NOMO-1 treated with dmso at 0.1 percent for 144 hours (cell line): ENCODE measurements at regions not wholly inside any gene's neighbourhood (a gene's known extent, or its start where the extent isn't known, plus 50 kb on each side); places are given as distances from the start of the nearest gene placed in this dataset.

Source experiments
- DNase-seq: peaks from one replicate; lab custom pipeline; 2025; ENCODE audit not compliant: unreplicated experiment; lab: John Stamatoyannopoulos, UW

DNA sequence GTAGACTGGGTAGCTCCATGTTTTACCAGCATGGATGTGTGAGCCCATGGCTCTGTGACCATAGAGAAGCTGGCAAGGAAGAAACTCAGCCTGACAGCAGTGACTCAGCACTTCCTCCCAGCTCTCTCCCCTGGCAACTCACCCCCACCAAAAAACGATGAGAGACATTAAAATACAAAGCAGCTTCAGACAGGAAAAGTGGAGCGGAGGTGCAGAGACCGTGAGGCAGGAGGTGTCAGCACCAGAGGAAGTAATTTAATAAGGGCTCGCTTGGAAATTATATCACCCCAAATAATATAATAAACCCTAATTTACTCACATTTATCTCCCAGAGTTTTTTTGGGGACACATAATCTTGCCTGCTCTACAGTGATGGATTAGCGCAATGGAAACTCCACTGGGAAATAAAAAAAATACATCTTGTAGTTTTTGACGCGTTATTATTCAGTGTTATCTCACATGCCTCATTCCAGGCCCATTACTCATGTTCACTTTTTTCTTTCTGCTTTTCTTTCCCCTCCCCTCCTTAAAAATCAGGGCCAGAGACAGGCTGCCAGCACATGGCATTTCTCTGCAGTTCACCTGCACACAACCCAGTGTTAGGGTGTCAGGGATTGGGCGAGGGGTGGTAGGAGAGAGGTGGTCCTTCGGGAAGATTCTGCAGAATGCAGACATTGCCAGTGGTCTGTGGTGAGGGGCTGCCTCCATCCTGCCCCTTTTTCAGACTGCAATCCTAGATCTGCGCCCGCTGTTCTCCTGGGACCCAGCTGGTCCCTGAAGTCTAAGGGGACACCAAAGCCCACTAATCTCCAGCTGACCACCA is 170.8 kb downstream of the BUD13 start:
- no peak for DNase-seq

DNA sequence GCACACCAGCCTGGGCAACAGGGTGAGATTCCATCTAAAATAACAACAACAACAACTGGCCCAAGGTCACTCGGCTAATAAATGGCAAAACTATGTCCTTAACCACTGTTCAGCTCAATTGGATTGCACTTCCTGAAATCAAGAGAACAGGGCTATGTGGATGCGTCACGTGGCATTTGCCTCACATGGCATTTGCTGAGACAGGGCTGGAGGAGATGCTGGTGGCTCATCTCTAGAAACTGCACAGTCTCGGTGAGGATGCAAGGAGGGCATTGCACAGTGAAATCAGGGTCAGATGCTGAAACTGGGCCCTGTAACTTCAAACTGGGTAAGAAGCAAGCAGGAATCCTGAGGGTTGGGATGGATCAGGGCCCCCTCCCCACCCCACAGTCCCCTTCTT is 171.9 kb downstream of the BUD13 start:
- no peak for DNase-seq

DNA sequence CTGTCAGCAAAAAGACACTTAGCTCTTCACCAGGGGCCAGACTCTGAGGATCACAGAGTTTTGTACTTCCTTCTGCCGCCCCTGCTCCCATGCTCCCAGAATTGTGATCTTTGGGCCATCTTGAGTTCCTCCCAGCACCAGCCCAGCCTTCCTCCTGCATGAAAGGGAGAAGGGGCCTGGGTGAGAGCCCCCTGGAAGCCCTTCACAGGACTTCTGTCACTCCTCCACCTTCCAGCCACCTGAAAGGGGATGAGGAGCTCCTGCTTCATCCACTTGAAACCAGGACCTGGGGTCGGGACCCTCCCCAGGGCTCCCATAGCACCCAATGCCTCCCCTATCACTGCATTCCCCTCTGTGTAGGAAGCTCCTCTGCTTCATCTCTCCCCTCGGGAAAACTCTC is 174.2 kb downstream of the BUD13 start:
- DNase-seq, result no peak

DNA sequence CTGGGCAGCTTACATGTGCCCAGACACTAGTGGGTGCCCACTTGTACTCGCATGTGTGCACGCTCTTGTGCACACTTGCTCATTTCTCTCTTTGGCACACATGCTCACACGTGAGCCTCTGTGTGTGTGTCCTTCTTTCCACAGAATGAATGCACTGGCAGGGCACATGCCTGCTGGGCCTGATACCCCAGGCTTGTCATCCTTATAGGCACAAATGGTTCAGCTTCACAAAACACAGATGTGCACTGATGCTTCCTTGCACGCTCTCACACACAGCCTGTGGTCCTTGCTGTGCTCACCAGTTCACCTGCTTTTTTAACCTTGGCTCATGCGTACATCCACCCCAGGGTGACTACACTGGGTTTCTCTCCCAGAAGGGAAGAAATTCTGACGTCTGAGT is 174.8 kb downstream of the BUD13 start:
- no peak for DNase-seq

DNA sequence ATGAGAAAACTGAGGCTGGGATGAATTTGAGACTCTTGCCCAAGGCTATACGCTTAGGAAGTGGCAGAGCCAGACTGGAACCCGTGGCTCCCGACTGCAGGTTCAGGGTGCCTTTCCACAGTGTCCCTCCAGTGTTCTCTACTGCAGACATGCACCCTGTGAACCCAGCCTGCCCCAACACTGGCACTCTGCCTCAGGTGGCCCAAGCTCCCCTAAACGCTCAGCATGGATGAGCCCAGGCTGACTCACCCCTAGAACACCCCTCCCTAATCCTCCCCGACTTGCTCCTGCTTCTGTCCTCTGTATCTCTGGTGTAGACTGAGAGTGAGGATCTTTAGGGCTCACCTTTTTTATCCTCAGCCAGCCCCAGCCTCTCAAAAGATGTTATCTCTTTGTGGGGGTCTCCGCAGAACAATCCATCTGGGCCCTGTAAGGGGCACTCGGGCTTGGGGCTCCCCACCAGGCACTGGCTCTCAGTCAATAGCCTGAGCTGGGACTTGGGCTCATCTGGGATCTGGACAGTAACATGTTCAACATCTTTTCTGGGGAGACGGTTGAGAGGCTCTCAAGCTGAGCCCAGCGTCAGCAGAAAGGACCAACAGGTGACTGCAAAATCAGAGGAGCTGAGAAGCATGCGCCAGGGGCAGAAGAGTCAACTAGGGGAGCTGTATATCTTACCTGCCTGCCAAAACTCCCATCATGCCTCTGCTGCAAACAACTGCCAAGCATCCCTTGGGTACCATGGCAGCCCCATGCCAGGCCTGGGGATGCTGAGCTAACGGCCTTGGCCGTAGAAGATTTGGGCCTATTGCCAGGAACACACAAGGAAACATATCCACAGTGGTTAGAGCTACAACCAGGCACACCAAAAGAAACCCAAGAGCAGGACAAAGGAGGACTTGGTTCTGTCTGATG is 176.2 kb downstream of the BUD13 start:
- DNase-seq, result no peak

DNA sequence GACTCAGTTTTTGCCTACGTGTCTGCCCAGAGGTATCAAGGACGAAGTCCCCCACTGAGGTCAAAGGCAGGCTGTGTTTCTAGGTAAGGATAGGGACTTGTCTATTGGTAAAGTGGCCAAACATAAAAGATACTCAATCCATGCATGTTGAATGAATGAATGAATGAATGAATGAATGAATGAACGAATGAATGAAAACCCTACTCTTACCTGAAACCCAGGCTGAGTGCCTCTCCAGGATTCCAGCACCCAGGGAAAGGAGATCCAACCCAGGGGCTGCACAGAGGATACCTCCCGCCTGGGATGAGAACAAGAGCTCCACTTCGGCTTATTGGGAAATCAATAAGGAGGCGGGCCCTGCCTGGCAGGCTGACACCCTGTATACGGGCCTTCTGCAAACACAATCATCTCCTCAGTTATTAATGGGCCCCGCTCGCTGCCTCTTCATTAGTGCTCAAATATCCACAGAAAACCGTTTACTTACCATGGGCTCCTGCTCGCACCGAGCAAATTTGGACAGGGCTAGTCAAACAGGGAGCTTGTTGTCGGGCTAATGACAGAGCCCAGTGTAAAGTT is 177.4 kb downstream of the BUD13 start:
- no peak for DNase-seq

DNA sequence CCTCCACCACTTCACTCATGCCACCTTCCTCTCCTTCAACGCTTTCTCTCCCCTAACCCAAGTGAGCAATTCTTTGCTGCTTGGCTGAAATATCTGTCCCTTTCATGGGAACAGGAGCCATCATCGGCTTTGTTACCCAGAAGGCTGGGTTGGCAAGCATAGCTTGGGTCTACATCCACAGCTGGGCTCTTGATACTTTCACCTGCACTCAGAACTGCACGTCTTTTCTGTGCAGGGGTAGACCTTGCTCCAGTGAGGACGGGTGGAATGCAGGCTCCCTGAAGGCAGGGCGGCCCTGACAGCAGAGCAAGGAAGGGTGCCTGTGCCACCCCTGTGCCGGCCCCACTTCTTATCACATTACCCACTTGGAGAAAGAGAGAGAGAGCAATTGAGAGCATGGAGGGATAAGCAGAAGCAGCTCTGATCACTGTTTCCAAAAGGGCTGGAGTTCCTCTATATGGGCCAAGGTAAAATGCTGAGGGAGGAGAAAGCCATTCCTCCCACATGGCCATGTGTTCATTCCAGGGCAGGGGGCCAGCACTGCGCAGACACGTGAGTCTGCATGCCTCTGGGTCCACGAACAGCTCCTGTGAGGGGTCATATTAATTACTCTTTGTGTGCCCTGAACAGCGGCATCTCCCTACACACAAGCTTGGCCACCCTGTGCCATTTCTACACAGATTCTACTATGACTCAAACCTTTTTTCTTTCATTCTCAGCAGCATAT is 181.8 kb downstream of the BUD13 start:
- no peak for DNase-seq

DNA sequence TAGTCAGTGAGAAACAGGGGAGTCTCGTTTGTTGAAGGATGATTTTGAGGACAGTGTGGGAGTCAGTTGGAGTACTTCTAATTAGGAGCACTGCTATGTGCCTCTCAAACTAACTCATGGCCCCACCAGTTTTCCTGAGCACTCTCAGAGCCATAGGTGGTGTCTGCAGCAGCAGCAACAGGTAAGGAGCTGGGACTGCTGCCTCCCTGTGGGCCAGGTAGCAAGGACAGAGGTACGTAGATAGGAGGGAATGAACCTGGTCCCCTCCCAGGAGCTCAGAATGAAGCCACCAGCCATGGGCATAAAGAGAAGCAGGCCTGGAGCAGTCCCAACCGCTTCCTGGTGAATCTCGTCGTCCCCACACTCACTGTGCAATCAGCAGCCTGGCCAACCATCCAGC is 183.4 kb downstream of the BUD13 start:
- no peak for DNase-seq

DNA sequence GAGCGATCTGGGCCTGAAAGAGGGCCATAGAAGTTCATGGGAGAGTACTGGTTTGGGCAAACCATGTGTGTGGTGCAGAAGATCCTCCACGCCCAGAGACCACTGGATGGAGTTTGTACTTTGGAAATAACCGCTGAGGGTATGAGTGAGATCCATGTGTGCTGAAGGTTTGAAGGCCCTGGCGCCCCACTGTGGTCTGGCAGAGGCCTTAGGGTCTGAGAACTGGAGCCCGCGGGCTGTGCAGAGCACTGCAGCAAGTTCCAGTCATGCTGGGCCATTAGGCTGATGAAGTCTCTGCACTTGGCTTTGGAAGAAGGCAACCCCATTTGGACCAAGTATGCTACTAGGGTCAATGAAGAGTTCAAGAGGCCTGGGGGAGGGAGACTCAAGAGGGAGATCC is 186.4 kb downstream of the BUD13 start:
- no peak for DNase-seq

DNA sequence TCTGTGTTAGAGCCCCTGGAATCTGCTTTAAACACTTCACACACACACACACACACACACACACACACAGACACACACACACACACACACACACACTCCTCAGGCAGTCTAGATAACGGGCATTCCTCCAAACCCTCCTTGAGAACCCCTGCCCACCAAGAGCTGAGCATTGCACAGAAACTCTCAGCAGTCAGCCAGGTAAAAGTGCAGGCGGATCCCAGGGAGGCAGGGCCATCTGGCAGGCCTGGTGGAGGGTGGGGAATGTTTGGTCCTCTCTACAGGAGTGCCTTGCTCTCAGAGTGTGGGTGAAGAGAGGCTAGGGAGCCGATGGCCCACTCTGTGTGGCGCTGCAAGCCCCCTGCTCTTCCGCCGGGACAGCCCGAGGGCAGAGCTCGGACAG is 190.2 kb downstream of the BUD13 start:
- DNase-seq, result no peak

DNA sequence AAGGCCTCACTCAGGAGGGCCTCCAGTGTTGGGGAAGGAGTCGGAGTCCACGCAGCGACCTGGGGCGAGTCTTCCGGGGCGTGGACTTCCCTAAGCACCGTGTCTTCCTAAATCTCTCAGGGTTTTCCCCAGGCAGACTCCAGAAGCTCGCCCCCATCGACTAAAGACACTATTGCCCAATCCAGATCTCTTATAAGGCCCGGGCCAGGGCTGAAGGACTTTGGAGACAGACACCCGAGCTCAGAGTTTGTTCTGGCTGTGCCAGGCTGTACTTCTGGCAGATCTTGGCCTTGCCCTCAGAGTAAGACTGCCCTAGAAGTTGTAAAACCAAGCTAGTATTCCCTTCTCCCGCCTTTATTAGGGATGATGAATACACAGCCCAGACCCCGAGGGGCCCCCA is 191.4 kb downstream of the BUD13 start:
- no peak for DNase-seq

DNA sequence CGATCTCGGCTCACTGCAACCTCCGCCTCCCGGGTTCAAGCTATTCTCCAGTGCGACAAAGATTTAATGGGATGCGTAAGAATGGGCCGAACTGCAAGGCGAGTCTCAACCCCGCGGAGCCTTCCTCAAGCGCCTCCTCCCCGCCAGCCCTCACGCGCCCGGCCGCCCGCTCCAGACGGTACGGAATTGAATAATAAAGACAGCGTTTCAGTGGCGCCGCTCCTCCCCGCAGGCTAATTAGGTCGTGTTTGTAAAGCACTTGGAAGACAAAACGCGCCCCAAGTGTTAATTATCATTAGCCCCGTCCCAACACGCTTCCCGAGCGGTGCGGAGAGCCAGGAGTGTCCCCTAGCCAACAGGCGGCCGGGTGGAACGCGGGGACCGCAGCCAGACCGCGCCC is 192.0 kb downstream of the BUD13 start:
- DNase-seq, result no peak

DNA sequence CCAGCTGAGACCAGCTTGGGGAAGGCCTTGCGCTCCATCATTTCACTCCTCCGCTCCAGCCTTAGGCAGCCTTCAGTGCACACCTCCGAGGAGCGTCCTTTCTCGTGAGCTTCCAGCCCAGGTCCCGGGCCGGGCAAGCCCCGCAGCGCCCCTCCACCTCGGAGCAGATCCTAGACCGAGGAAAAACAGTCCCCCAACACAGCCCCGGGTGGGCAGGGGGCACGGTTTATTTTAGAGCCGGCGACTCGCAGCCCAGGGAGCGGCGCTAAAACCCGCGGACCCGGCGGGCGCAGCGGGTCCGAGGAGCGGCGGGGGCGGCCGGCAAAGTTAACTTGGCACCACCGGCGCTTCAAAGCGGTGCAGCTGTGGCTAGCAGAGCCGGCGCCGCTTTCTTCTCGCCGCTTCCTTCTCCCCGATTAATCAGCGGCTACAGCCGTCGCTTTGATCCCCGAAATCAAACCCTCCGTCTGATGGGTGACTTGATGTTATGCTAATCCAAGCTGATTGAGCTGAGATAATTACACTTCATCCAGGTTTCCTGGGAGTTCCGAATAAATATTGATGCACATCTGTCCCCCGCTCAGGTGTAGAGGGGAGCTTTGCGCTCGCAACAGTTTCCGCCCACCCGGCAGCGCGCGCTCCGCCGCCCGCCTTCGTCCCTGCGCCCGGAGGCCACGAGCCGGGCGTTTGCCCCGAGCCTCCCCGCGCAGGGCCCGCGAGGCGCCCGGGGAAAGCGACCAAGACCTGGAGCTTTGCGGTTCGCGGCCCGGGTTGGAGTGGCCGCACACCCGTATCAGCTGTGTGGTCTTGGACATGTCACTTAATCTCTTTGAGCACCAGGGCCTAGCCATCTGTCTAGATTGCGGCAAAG is 192.7 kb downstream of the BUD13 start:
- DNase-seq, result no peak

DNA sequence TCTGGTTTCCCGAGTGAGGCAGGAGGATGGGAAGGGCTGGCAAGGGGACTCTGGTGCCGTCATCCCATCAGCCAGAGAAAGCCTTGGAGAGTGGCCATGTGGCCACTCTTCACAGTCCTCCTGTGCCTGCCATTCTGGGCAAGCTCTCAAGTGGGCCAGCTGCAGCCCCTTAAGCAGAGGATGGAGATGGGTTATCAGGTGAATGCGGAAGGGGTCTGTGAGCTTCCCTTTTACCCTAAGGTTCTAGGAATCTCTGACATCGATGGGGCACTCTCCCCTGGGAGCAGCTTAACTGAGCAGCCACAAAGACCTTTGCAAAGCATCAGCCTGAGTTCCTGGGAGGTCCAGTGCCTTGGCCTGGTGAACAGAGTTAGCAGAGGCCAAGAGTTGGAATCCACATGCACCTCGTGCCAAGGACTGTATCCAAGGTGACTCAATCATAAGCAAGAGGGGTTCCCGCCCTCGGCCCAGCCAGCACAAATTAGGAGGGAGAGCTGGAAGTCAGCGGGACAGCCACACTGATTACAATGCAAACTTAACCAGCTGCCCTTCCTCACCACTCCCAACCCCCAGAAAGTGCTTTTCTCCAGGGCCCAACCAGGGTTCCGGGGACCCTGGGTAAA is 193.6 kb downstream of the BUD13 start:
- no peak for DNase-seq

DNA sequence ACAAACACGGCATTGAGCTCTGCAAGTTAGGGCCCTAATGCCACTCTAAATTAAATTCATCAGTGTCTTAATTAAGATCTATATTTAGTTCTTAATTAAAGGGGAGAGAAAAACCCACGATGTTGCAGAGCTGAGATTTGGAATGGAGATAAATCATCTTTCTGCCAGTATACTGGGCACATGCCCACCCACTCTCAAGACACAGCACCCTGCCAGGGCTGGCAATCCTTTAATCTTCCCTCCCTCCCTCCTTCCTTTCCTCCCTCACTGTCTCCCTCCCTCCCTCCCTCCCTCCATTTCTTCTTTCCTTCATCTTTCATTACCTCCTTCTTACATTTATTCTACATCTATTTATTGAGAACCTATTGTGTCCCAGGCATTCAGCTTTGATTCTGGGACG is 194.8 kb downstream of the BUD13 start:
- no peak for DNase-seq

DNA sequence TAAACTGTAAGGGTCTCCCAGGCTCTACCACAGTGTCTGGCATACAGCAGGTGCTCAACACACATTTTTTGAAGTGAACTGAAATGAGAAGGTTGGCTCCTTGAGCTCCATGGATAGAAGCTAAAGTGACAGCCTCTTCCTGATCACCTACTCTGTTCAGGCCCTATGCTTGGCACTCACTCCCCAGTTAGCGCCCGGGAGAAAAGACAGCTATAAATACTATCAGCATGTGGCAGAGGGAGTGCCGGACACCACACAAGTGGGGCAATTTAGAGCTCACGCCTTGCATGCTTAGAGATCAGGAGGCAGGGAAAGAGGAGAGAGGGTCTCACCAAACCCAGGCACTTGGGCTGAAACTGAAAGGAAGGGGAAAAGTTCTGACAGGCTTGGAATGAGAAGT is 195.5 kb downstream of the BUD13 start:
- DNase-seq, result no peak

DNA sequence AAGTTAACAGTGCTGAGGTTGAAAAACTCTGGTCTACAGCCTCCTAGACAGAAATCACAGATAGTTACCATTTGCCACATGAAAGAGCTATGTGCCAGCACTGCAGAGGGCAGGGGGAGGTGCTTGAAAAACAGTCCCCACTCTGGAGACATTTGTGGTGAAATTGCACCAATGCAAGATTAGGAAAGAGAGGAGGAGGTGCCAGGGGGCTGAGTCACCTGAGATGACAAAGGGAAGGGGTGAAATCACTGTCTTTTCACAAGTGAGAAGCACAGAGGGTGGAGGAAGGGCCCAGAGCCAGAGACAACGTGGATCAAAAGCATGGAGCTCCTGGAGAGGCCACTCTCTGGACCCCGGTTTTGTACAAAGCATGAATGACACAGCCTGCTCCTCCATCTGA is 196.3 kb downstream of the BUD13 start:
- no peak for DNase-seq

DNA sequence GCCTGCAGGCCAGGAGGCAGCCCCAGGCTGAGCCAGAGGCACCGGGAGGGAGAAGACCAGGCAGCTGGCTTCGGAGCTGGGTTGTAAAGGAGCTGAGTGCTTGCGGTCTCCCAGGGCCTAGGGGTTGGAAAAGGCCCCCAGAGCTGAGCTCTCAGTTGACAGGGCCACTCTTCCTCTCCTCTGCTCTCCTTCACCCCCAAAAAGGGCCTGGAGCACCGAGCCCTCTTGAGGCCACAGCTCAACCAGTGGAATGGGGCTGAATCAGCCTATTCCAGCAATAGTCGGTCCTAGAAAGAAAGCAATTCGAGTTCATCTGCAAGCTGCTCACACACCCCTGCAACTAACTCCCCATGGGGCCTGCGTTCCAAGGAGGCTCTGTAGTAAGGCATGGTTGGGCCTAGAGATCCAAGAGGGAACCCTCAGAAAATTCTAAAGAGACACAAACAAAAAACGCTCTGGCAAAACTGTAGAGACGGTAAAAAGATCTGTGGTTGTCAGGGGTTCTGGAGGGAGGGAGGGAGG is 205.0 kb downstream of the BUD13 start:
- DNase-seq, result no peak

DNA sequence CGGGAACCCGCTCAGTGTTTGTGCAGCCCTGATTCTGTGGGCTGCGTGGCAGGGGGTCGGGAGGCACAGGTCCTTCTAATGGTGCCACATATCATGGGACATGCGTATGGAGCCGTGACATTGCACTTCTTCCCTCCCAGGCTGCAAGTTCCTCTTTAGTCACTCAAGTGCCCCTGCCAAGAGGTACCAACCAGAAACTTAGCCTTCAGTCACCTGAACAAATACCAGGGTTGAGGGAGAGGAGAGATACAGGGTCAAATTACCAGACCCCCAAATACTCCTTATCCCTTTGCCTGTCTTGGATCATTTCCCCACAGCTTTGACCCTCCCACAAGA is 209.1 kb downstream of the BUD13 start:
- no peak for DNase-seq
